ENCODE measurements at regions not wholly inside any gene's neighbourhood (a gene's known extent, or its start where the extent isn't known, plus 50 kb on each side); places are given as distances from the start of the nearest gene placed in this dataset.
"Not testable (repeated sequence)": the region's sequence is repeated elsewhere in the genome, so short reads cannot be mapped to it uniquely, and the experiment has no call there.

- in situ Hi-C loops (cut with HindIII; ENCODE audit: low pct_unique_long_range_greater_than_20kb, low sequenced_read_pairs), result no loop called here
- no peak for DNase-seq (ENCODE audit: low read depth, low spot score)
These were observed 410.0 kb upstream of the MGMT start for GRCh38 chr10:129056734-129057689.

- in situ Hi-C loops (cut with HindIII; ENCODE audit: low pct_unique_long_range_greater_than_20kb, low sequenced_read_pairs), result no loop called here
- no peak for DNase-seq (ENCODE audit: low read depth, low spot score)
These were observed 409.0 kb upstream of the MGMT start for GRCh38 chr10:129057856-129058663.

- DNase-seq (ENCODE audit: low read depth, low spot score), result no peak
- in situ Hi-C loops (cut with HindIII; ENCODE audit: low pct_unique_long_range_greater_than_20kb, low sequenced_read_pairs), result no loop called here
These were observed 408.3 kb upstream of the MGMT start for GRCh38 chr10:129058664-129059155.

- in situ Hi-C loops (cut with HindIII; ENCODE audit: low pct_unique_long_range_greater_than_20kb, low sequenced_read_pairs), result no loop called here
- DNase-seq (ENCODE audit: low read depth, low spot score), result no peak
These were observed 407.1 kb upstream of the MGMT start for GRCh38 chr10:129059977-129060376.

- in situ Hi-C loops (cut with HindIII; ENCODE audit: low pct_unique_long_range_greater_than_20kb, low sequenced_read_pairs), result no loop called here
- DNase-seq (ENCODE audit: low read depth, low spot score), result no peak
These were observed 403.8 kb upstream of the MGMT start for GRCh38 chr10:129063212-129063611.

- in situ Hi-C loops (cut with HindIII; ENCODE audit: low pct_unique_long_range_greater_than_20kb, low sequenced_read_pairs), result no loop called here
These were observed 403.2 kb upstream of the MGMT start for GRCh38 chr10:129063877-129064276.

GRCh38 chr10:129066529-129066928, 400.5 kb upstream of the MGMT start:
- in situ Hi-C loops (cut with HindIII; ENCODE audit: low pct_unique_long_range_greater_than_20kb, low sequenced_read_pairs); DNase-seq (ENCODE audit: low read depth, low spot score): not testable (repeated sequence)

More at GRCh38 chr10:129063877-129064276, 403.2 kb upstream of the MGMT start:
- no peak for DNase-seq (ENCODE audit: low read depth, low spot score)

GRCh38 chr10:129071411-129071810, 395.6 kb upstream of the MGMT start:
- DNase-seq (ENCODE audit: low read depth, low spot score); in situ Hi-C loops (cut with HindIII; ENCODE audit: low pct_unique_long_range_greater_than_20kb, low sequenced_read_pairs): not testable (repeated sequence)

- DNase-seq (ENCODE audit: low read depth, low spot score), result no peak
- in situ Hi-C loops (cut with HindIII; ENCODE audit: low pct_unique_long_range_greater_than_20kb, low sequenced_read_pairs), result no loop called here
These were observed 392.1 kb upstream of the MGMT start for GRCh38 chr10:129074939-129075338.

- in situ Hi-C loops (cut with HindIII; ENCODE audit: low pct_unique_long_range_greater_than_20kb, low sequenced_read_pairs), result no loop called here
- no peak for DNase-seq (ENCODE audit: low read depth, low spot score)
These were observed 391.5 kb upstream of the MGMT start for GRCh38 chr10:129075508-129075907.

GRCh38 chr10:129075927-129076326, 391.1 kb upstream of the MGMT start:
- no peak for DNase-seq (ENCODE audit: low read depth, low spot score)
- in situ Hi-C loops (cut with HindIII; ENCODE audit: low pct_unique_long_range_greater_than_20kb, low sequenced_read_pairs), result no loop called here

- no peak for DNase-seq (ENCODE audit: low read depth, low spot score)
- in situ Hi-C loops (cut with HindIII; ENCODE audit: low pct_unique_long_range_greater_than_20kb, low sequenced_read_pairs), result no loop called here
These were observed 388.7 kb upstream of the MGMT start for GRCh38 chr10:129078346-129078745.

GRCh38 chr10:129078746-129079145, 388.3 kb upstream of the MGMT start:
- in situ Hi-C loops (cut with HindIII; ENCODE audit: low pct_unique_long_range_greater_than_20kb, low sequenced_read_pairs), result no loop called here
- DNase-seq (ENCODE audit: low read depth, low spot score), result no peak

GRCh38 chr10:129079705-129080104, 387.3 kb upstream of the MGMT start:
- in situ Hi-C loops (cut with HindIII; ENCODE audit: low pct_unique_long_range_greater_than_20kb, low sequenced_read_pairs), result no loop called here
- no peak for DNase-seq (ENCODE audit: low read depth, low spot score)

GRCh38 chr10:129085811-129086210, 381.2 kb upstream of the MGMT start:
- in situ Hi-C loops (cut with HindIII; ENCODE audit: low pct_unique_long_range_greater_than_20kb, low sequenced_read_pairs), result no loop called here
- no peak for DNase-seq (ENCODE audit: low read depth, low spot score)

GRCh38 chr10:129089341-129089740, 377.7 kb upstream of the MGMT start:
- in situ Hi-C loops (cut with HindIII; ENCODE audit: low pct_unique_long_range_greater_than_20kb, low sequenced_read_pairs), result no loop called here
- no peak for DNase-seq (ENCODE audit: low read depth, low spot score)

GRCh38 chr10:129090165-129090564, 376.9 kb upstream of the MGMT start:
- in situ Hi-C loops (cut with HindIII; ENCODE audit: low pct_unique_long_range_greater_than_20kb, low sequenced_read_pairs), result no loop called here

GRCh38 chr10:129090618-129091366, 376.2 kb upstream of the MGMT start:
- in situ Hi-C loops (cut with HindIII; ENCODE audit: low pct_unique_long_range_greater_than_20kb, low sequenced_read_pairs), result no loop called here
- DNase-seq (ENCODE audit: low read depth, low spot score), result no peak

More at GRCh38 chr10:129090165-129090564, 376.9 kb upstream of the MGMT start:
- DNase-seq (ENCODE audit: low read depth, low spot score), result no peak

Data from SK-MEL-5 (cell line).